ENCODE measurements at regions not wholly inside any gene's neighbourhood (a gene's known extent, or its start where the extent isn't known, plus 50 kb on each side); places are given as distances from the start of the nearest gene placed in this dataset.

- TF ChIP-seq CTCF (IDR thresholded peaks at IDR 0.05) (no peak), POLR2AphosphoS5 (IDR thresholded peaks at IDR 0.05; ENCODE audit: low read depth, low read length) (no peak), SIN3A (IDR thresholded peaks at IDR 0.05; ENCODE audit: borderline replicate concordance, insufficient read depth, low read depth, low read length) (no peak)
- TF ChIP-seq, protein P1, sequence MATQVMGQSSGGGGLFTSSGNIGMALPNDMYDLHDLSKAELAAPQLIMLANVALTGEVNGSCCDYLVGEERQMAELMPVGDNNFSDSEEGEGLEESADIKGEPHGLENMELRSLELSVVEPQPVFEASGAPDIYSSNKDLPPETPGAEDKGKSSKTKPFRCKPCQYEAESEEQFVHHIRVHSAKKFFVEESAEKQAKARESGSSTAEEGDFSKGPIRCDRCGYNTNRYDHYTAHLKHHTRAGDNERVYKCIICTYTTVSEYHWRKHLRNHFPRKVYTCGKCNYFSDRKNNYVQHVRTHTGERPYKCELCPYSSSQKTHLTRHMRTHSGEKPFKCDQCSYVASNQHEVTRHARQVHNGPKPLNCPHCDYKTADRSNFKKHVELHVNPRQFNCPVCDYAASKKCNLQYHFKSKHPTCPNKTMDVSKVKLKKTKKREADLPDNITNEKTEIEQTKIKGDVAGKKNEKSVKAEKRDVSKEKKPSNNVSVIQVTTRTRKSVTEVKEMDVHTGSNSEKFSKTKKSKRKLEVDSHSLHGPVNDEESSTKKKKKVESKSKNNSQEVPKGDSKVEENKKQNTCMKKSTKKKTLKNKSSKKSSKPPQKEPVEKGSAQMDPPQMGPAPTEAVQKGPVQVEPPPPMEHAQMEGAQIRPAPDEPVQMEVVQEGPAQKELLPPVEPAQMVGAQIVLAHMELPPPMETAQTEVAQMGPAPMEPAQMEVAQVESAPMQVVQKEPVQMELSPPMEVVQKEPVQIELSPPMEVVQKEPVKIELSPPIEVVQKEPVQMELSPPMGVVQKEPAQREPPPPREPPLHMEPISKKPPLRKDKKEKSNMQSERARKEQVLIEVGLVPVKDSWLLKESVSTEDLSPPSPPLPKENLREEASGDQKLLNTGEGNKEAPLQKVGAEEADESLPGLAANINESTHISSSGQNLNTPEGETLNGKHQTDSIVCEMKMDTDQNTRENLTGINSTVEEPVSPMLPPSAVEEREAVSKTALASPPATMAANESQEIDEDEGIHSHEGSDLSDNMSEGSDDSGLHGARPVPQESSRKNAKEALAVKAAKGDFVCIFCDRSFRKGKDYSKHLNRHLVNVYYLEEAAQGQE (IDR thresholded peaks at IDR 0.05; ENCODE audit: insufficient read depth in 1 of 2, low read depth in 2 of 2, low read length in 1 of 2): no peak
Observed at GRCh38 chr6:14452567-14453527, 335.3 kb downstream of the CD83 start.
